NCI-H1694 (cell line): ENCODE measurements at regions not wholly inside any gene's neighbourhood (a gene's known extent, or its start where the extent isn't known, plus 50 kb on each side); places are given as distances from the start of the nearest gene placed in this dataset.
A peak's percentile ranks its signal among the peaks of the same experiment; 100 is the strongest.

ENCODE experiments used
- DNase-seq: peaks from one replicate; lab custom pipeline; 2025; lab: John Stamatoyannopoulos, UW

DNA sequence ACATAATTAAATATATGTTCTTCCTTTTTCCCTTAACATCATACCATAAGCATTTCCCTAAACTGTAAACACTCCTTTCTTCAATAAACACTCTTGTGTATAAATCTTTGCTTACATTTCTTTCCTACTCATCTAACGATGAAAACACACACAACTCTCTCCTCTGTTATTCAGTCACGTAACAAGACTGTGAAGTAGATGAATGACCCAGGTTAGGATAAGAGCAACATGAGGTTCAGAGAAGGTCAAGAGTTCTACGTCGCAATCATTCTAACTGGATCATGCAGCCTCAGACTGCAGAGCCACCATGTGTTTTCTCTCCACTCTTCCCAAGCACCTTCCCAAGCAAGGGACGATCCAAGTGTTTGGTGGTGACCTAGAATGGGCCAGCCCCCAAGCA lies 70.5 kb upstream of the SPTLC1 start:
- DNase-seq = no peak

- DNase-seq = no peak
Measured at GRCh38 chr9:92185096-92185495, 69.9 kb upstream of the SPTLC1 start.

- DNase-seq = no peak
Measured at GRCh38 chr9:92184041-92184564, 68.9 kb upstream of the SPTLC1 start.

- no peak for DNase-seq
Measured at GRCh38 chr9:92183449-92183848, 68.2 kb upstream of the SPTLC1 start.

DNA sequence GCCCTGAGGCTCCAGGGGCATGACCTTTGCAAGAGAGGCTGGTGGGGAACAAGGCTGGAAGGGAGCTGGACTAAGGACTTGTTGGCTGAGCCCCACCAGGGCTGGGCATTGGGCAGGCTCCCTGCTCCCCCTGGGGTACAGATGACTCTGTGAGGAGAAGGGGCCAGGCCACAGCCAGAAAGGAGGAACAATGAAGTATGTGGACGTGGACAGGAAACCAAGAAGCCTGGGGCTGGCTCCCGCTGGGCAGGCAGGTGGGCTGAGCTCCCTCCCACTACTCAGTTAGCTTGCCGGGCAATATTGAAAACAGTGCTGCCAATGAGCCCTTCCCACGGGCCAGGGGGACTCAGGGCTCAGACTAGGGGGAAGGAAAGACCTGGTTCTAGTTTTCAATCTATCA lies 66.1 kb upstream of the SPTLC1 start:
- DNase-seq = no peak

DNA sequence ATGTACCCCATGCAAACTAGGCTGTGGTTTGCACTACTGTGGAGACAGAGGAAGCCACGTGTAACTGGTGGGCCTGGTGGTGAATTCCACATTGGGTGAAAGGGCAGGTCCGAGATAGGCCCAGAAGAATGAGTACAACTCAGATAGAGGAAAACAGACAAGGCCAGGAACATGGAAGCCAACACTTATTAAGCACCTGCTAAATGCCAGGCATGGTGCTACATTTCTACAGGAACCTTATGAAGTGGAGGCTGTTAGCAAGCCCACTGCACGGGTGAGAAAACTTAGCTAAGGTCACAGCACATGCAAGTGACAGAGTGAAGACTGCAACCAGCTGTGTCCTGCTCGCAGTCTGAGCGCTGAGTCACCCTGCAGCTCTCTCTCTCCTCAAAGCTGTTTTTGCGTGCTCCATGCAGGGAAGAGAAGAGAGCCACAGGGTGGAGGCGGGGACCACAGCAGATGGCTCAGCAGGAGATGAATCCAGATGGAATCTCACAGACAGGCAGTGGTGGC lies 65.5 kb upstream of the SPTLC1 start:
- DNase-seq = peak; percentile 49

DNA sequence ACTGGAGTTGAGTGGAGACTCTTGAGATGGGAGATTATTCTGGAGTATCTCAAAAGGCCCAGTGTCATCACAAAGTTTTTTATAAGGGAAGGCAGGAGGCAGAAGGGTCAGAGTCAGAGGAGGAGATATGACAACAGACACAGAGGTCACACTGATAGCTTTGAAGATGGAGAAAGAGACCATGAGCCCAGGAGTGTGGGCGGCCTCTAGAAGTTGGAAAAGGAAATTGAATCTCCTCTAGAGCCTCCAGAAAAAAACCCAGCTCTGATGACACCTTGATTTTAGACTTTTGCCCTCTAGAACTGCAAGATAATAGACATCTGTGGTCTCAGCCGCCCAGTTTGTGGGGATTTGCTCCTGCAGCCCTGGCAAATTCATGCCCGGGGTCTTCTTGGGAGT lies 64.8 kb upstream of the SPTLC1 start:
- DNase-seq = no peak

- DNase-seq = no peak
Measured at GRCh38 chr9:92179286-92180001, 64.2 kb upstream of the SPTLC1 start.

- DNase-seq = no peak
Measured at GRCh38 chr9:92177591-92177990, 62.4 kb upstream of the SPTLC1 start.

DNA sequence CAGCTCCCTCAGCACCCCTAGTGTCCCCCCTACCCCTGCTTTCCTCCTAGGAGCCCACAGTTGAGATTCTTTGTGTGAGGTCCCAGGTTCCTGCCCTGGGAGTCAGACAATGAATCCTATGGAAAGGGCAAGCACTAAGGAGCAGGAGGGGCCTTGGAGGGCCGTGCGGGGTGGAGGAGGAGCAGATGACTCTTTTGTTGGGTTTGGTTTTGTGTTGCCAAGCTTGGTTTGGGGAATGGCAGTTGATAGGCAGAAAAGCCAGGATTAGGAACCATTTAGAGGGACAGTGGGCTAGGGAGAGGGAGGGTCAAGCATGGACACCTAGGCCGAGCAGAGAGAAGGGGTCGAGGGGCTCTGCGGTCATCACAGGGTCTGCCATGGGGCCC lies 61.6 kb upstream of the SPTLC1 start:
- DNase-seq = no peak

GRCh38 chr9:92176068-92176799 lies 61.0 kb upstream of the SPTLC1 start:
- DNase-seq = no peak

DNA sequence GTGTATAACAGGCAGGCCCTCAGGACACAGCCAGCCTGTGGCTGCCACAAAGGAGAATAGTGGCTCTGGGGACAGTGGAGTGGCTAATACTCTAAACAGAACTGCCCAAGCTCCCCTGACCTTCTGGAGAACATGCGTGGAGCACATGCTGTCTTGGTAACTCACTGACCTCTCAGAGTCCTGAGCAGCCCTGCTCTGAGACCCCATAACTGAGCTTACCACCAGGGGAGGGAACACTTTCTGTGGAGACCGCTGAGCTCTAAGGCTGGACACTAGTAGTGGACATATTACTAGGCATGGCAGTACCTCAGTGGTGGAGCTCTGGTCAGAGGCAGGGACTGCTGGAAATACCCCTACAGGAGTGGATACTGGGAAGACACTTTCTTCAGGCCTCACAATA lies 60.2 kb upstream of the SPTLC1 start:
- no peak for DNase-seq

- no peak for DNase-seq
Measured at GRCh38 chr9:92173318-92173717, 58.1 kb upstream of the SPTLC1 start.

DNA sequence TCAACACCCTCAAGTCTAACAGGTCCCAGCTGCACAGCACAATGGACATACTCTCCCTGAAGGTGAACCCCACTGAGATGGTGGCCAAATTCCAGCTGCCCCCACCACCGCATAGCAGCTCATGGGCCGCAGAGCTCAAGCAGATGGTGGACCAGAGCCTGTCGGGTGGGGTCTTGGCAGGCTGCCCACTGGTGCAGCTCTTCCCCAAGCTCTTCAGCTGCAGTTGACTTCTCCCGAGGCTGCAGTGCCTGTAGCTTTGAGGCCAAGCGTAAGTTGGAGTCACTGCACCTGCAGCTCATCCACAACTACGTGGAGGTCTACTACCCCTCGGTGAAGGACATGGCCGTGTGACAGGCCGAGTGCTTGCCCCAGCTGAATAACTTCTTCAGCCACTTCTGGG lies 56.6 kb upstream of the SPTLC1 start:
- DNase-seq = no peak

DNA sequence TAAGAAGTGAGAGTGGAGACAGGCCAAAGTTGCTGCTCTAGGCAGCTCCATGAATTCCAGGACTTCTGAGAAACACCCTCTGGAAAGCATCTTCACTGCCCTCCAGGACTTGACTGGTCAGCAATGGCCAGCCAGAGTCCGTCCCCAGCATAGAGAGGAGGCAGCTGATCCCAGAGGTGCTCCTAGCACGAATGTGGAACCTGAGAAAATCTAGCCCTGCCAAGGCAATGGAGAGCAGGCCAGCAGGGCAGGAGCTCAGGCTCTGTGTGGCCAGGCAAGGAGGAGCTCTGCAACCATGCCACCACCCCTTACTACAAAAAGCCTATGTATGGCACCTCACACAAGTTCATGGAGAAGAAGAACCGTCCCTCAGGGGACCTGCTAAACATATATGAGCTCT lies 56.1 kb upstream of the SPTLC1 start:
- DNase-seq = no peak

GRCh38 chr9:92170848-92171247 lies 55.6 kb upstream of the SPTLC1 start:
- no peak for DNase-seq

- DNase-seq = no peak
Measured at GRCh38 chr9:92165484-92165883, 50.3 kb upstream of the SPTLC1 start.
